GM21360 (cell line): ENCODE measurements at regions not wholly inside any gene's neighbourhood (a gene's known extent, or its start where the extent isn't known, plus 50 kb on each side); places are given as distances from the start of the nearest gene placed in this dataset.
"Not testable (repeated sequence)": the region's sequence is repeated elsewhere in the genome, so short reads cannot be mapped to it uniquely, and the experiment has no call there.

Source experiments
- ATAC-seq: cut with Tn5 transposase; IDR thresholded peaks from one replicate; pipeline ENCODE4 v1.9.1; 2021; ENCODE audit warnings: mild to moderate bottlenecking, moderate library complexity; ENCODE audit not compliant: unreplicated experiment

DNA sequence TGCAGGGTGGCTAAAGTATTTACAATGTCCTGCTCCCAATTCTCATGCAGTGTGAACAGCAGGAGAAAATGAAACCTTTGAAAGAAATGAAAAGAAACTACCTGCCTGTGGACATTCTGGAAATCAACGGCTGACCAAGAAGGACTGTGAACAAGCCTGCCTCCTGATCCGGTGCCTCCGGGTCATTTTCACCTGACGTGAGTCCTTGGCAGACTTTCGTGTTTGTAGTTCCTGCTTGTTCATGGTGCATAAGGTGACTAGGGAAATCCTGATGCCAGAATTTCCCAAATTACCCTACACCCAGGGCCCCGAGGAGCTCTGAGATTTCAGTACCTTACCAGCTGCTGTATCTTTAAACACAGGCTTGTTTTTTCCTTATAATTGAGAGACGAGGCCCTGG lies 317.5 kb downstream of the TLE1 start:
- ATAC-seq, result no peak

DNA sequence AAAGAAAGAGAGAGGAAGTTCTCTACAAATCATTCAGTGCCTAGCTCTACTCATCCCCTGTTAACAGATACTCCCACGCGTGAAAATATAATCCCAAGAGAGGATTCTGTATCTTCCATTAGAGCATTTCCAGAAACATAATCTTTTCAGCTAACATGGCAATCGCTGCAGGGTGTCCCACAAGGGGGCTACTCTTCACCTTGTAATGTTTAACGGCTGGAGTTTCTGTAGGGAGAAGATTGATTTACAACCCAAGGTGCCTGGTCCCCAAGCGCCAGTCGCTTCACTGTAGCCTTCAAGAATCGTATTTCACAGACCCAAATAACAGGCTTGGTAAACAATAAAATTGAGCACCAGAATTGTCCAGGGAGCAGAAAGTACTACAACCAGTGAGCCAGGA lies 318.7 kb downstream of the TLE1 start:
- no peak for ATAC-seq

DNA sequence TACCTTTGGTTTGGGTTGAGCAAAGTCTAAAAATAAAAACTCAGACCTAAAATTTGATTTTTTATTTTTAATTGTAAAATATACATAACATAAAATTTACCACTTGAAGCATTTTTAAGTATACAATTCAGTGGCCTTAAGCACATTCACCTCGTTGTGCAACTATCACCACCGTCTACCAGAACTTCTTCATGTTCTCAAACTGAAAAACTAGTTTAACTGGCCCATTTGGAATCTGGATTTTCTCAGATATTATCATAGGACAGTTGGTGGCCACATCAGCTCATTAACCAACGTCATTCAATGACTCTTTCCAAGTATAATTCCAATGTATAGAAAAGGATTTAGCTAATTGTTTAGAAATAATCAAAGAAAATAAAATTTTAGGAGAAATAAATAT lies 319.3 kb downstream of the TLE1 start:
- ATAC-seq, result no peak

DNA sequence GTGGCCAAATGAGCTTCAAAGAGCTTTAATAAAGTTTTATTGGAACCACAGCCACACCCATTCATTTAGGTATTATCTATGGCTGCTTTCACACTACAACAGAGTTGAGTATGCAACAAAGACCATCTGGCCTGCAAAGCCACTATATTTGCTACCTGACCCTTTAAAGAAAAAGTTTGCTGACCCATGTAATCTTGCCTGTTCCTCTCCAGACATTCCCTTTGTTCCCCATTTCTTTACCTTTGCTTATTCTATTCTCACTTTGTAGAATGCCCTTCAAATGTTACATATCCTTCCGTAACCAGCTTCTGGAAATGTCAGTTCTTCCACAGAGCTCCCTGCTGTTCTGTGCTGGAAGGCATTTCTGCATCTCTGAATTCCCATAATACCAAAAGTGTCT lies 320.2 kb downstream of the TLE1 start:
- ATAC-seq, result no peak

DNA sequence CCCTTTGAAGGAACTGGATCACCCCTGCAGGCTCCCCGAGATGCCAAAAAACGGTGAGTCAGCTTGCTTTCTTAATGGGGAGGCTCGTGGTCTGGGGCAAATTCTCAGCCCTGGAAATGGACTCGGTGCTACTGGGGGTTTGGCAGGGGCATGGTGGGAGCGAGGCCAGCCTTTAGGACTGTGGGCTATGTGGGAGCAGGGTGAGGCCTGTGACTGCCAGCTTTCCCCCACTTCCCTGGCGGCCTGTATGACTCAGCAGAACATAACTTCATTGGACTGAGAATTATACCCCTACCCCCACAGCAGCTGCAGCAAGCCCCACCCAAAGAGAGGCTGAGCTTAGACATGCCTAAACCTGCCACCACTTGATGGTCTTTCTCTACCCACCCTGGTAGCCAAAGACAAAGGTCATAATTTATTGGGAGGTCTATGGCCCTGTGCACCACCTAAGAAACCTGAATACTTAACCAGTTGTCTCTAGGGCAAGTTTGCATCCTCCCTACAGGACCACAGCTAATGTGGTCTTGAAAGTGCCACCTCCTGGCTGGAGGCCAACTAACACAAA lies 325.3 kb downstream of the TLE1 start:
- no peak for ATAC-seq

DNA sequence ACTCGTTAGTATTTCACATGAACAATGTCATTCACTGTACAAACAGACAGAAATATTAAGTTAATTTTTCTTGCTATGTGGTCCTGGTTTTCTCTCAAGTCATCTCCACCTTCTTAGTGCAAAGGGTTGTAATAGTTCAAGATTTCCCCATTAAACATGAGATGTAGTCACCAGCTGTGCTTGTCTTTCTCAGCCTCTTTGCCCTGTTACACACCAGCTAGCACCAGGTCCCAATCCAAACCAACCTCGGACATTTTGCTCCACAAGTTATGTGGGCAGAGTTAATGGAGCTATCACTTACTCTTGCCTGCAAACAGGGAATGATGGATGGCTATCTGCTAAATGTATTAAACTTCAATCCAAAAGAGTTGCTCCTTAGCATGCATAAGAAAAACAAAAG lies 328.1 kb downstream of the TLE1 start:
- no peak for ATAC-seq

DNA sequence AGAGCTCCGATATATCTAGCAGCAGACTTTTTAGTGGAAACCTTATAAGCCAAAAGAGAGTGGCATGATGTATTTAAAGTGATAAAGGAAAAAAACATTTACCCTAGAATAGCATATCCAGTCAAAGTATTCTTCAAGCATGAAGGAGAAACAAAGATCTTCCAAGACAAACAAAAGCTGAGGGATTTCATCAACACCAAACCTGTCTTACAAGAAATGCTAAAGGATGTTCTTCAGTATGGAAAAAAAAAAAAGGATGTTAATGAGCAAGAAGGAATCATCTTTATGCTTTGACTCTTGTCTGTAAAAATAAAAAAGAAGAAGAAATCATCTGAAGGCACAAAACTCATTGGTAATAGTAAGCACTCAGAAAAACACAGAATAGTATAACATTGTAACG lies 338.2 kb downstream of the TLE1 start:
- ATAC-seq, result no peak

DNA sequence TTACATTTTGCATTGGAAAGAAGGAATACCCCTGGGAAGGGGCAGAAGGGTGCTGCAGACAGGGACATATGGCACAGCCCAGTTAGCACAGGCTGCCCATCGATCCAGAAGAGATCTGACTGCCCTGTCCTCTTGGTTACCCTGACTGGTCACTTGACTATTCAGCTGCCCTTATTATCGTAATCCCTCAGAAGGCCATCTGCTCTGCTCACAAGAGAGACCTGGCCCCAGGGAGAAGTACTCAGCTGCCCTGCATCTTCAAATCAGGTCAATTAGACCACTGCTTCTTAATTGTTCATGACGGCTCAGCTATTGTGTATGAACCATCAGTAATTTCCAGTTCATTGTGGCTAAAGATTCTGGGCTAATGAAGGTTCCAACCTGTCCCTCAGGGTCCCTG lies 345.0 kb downstream of the TLE1 start:
- ATAC-seq, result no peak

DNA sequence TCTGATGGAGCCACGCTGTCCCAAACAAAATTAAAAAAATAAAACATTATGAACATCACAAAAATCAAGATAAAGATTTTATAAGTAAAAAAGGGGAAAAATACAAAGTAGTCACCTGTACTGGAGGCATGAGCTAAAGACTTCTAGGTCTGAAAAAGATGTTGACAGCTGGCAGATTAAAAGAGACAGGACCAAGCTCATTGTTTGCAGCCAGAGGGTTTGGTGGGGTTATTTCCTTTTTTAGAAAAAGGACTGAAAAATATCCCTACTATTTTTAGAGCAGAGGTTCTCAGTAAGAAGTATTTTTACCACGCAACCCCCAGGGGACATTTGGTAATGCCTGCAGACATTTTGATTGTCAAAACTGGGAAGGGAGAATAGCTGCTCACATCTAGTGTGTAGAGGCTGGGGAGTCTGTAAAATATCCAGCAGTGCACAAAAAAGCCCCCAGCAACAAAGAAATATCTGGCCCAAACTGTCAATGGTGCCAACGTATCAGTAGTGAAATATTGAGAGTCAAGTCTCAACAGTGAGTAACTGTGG lies 353.4 kb downstream of the TLE1 start:
- ATAC-seq, result no peak

DNA sequence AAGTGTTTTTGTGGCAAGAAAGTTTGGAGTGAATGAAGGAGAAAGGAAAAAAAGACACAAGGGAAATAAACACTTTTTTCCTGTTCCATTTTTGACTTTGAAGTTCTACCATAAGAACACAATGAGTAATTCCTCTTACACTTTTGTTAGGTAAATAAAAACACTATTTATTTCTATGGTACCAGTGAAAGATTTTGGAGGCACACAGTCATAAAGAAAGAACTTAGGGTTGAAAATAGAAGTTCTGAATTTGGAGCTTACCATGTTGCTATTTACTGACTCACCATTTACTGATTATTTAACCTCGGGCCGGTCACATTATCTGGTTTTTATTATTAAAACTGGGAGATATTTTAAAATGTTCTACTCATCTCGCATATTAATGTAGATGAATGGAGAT lies 367.8 kb downstream of the TLE1 start:
- ATAC-seq, result no peak

DNA sequence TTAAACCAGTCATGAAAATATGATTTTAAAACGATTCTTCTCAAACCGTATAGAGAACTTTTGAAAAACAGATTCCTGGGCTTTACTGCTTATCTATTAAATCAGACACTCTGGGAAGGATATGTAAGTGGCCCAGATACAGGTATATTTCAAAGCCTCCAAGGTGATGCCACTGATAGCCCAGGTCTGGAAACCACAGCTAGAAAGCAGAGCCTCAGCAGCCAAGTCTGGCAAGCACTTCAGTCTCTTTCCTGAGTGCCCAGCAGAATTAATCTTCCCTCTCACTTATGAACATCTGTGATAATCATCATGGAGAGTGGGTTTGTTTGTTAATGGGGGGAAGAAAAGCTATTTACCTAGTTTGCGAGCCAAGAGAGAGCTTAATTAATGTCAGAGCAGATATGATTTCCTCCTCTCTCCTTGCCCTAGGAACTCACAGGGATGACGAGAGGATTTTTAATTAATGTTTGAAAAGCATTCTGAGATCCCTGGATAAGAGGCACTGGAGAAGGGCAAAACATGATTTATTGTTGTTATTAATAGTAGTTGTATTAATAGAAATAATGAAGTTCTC lies 368.4 kb downstream of the TLE1 start:
- no peak for ATAC-seq

DNA sequence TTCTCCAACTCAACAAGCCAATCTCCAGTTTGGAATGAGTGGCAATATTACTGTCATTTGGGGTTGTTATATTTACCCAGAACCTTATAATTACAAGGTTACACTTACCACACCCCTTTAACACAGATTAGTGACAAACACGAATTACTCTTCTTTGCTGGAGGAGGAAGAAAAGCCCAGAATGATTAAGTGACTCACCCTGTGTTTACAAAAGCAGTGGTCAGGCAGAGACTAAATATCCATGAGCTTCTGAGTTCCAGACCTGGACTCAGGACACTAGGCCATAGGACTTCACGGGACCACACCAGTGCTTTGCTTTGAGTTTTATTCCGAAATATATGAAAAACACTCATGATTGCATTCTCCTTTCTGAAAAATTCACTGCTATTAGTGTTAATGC lies 370.8 kb downstream of the TLE1 start:
- no peak for ATAC-seq

DNA sequence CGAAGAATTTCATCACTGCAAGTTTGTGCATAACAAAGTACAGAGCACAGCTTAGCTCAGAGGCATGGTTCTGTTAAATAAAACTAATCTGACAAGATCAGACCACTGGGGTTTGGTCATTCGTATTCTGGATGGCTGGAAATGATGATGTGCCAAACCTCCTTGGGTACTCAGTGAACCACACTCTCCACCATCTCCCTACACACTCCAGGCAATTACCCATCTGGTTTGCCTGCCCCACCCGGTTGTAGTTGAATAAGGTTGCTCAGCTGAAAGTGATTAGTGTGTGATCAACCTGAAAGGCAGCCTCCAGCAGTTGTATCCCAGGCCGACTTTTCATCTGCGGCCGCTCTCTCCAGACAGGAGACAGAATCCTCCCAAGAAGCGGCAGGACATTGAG lies 371.4 kb downstream of the TLE1 start:
- no peak for ATAC-seq

DNA sequence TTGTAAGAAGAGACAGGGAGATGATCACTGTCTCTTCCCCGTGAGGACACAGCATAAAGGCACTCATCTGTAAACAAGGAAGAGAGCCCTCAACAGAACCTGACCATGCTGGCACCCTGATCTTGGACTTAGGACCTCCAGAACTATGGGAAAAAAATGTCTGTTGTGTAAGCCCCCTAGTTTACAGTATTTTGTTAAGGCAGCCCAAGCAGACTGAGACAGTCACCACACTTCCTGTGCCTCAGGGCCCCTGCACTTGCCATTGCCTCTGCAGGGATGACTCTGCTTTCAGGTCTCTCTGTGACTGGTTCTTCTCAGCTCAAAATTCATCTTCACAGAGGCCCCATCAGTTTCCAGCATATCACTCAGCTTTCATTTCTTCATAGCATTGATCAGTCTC lies 372.1 kb downstream of the TLE1 start:
- no peak for ATAC-seq

DNA sequence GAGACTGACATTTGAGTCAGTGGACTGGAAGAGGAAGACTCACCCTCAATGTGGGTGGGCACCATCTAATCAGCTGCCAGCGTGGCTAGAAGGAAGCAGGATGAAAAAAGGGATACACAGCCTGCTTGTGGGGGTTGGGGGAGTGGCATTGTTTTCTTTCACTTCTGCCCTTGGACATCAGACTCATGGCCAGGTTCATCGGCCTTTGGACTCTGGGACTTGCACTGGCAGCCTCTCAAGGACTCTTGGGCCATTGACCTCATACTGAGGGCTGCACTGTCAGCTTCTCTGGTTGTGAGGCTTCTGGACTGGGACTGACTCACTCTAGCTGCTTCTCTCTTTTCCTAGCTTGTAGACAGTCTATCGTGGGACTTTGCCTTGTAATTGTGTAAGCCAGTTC lies 374.9 kb downstream of the TLE1 start:
- no peak for ATAC-seq

DNA sequence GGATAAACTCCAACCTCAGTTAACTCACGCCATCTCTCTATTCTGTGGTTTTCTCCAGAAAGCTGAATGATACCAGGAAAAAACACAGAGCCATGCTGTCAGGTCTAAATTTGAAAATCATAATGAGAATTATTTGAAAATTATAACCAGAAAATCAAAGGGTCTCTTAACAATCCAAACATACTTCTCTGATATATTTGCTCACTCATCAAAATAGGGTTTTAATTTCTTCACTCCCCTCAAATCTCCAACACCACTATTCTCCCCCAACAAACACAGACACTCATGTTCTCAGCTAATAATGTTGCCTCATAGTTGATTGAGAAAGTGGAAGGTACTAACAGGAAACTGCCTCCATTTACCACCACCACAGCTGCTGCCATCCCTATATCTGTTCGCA lies 375.5 kb downstream of the TLE1 start:
- no peak for ATAC-seq

DNA sequence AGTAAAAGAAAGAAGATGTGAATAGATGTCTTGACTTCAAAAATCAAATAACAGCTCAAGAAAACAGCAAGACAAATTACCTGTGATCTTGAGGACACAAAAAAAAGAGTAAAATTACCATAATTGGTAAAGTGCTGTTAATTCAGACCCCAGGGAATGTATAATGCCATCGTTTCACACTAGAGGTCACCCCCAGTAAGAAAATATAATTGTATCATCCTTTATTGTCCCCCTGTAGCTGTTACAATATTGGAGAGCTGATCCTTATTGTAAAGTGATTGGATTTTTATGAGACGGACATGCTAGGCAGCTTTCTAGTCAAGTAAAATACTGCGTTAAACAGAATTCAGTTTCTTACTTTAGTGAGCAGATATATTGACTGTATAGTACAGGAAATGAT lies 377.0 kb downstream of the TLE1 start:
- no peak for ATAC-seq

DNA sequence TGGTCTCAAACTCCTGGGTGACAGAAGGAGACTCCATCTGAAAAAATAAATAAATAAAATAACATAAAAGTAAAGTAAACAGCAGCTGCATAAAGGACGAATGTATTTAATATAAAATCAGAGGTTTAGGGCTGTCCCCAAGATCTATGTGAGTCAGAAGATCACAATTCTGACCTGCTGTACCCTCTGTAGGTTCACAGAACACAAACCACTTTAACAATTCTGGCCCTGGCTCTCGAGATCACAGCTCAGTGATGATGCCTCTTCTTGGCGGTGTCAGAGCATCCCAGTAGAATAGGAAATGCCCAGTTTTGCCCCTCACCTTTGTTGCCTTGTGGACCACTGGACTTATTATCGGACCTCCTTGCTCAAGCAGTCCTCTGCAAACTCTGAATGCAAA lies 380.9 kb downstream of the TLE1 start:
- ATAC-seq, result no peak

DNA sequence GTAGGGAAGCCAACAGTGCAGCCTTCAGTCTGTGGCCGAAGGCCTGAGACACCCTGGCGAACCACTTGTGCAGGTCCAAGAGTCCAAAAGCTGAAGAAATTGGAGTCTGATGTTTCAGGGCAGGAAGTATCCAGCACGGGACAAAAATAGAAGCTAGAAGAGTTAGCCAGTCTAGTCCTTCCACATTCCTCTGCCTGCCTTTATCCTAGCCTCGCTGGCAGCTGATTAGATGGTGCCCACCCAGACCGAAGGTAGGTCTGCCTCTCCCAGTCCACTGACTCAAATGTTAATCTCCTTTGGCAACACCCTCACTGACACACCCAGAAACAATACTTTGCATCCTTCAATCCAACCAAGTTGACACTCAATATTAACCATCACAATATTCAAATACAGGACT lies 381.6 kb downstream of the TLE1 start:
- ATAC-seq, result not testable (repeated sequence)

DNA sequence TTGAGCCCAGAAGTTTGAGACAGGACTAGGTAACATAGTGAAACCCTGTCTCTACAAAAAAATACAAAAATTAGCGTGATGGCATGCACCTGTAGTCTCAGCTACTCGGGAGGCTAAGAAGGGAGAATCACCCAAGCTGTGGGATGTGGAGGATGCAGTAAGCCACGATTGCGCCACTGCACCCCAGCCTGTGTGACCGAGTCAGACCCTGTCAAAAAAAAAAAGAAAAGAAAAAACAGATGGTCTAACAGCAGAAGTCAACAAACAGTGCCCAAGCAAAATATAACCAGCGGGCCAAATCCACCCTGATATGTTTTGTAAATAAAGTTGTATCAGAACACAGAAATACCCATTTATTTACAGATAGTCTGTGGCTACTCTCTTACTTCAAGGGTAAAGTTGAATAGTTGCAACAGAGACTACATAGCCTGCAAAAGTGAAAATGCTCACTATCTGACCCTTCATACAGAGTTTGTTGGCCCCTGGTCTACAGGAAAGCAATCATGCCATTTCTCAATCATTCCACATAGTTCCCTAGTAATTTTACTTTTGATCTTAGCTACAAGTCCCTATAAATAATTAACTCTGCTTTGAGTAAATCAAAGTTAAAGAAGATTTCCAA lies 383.7 kb downstream of the TLE1 start:
- no peak for ATAC-seq

DNA sequence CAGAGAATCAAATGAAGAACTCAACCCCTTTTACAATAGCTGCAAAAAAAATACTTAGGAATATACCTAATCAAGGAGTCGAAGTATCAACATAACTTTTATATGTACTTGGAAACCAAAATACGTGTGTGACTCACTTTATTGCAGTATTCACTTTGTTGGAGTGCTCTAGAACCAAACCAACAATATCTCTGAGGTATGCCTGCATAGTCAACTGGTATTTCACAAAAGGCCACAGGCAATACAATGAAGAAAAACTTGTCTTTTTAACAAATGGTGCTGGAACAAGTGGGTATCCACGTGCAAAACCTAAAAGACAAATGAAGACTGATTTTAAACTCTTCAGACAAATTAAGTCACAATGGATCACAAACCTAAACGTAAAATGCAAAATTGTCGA lies 385.7 kb downstream of the TLE1 start:
- no peak for ATAC-seq

DNA sequence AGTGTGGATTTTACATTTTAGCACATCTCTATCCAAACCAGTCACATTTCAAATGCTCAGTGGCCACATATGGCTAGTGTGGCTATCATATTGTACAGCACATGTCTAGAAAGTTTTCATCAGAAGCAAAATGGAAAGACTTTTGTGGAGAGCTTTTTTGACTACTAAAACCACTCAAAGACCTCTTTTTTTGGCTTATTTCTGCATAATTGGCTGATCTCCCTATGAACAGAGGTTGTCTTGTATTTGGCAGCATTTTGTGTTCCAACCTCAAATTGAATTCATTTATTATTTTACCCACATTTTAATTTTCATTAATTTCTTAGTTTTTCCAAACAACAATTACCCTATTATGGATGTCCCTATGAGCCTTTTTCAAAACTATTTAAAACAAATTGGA lies 395.7 kb downstream of the TLE1 start:
- ATAC-seq, result no peak
